H1 (cell line): ENCODE measurements at regions not wholly inside any gene's neighbourhood (a gene's known extent, or its start where the extent isn't known, plus 50 kb on each side); places are given as distances from the start of the nearest gene placed in this dataset.

Experiments
- POLR2A ChIP-seq, 2 experiments: IDR thresholded peaks; 1 replicate in 1 of 2; 2 replicates in 1 of 2; pipeline ENCODE4 v1.6.1; 2011; ENCODE audit warnings: low read depth in 2 of 2, low read length in 2 of 2, mild to moderate bottlenecking in 2 of 2; ENCODE audit errors: control extremely low read depth in 1 of 2
- ZNF274 ChIP-seq: IDR thresholded peaks from 2 replicates; pipeline ENCODE4 v1.7.0; 2012; ENCODE audit warnings: low read length, borderline replicate concordance; ENCODE audit errors: extremely low read depth
- TF ChIP-seq, protein P1 (sequence below), 3 experiments: IDR thresholded peaks; 1 replicate in 2 of 3; 2 replicates in 1 of 3; pipeline versions ENCODE4 v1.5.1 to v1.6.1; 2011; ENCODE audit warnings: low read length in 3 of 3, mild to moderate bottlenecking in 3 of 3, inconsistent platforms in 2 of 3, low read depth in 1 of 3, moderate library complexity in 1 of 3; ENCODE audit not compliant: insufficient read depth in 1 of 3; ENCODE audit errors: control extremely low read depth in 1 of 3

DNA sequence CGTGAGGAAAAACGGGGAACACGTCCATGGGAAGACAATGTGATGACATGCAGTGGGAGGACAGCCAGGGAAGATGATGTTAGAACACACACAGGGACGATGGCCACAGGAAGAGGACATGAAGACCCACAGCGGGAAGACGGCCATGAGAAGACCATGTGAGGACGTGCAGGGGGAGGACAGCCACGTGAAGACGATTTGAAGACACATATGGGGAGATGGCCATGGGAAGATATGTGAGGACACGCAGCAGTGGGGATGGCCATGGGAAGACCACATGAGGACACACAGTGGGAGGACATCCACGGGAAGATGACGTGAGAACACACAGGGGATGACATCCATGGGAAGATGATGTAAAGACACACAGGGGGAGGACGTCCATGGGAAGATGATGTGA, 83.8 kb downstream of the UQCRFS1 start:
- TF ChIP-seq ZNF274 (no peak), POLR2A (IDR thresholded peaks at IDR 0.05; ENCODE audit: control extremely low read depth in 1 of 2, low read depth in 2 of 2, low read length in 2 of 2) (no peak)
- TF ChIP-seq, protein P1, sequence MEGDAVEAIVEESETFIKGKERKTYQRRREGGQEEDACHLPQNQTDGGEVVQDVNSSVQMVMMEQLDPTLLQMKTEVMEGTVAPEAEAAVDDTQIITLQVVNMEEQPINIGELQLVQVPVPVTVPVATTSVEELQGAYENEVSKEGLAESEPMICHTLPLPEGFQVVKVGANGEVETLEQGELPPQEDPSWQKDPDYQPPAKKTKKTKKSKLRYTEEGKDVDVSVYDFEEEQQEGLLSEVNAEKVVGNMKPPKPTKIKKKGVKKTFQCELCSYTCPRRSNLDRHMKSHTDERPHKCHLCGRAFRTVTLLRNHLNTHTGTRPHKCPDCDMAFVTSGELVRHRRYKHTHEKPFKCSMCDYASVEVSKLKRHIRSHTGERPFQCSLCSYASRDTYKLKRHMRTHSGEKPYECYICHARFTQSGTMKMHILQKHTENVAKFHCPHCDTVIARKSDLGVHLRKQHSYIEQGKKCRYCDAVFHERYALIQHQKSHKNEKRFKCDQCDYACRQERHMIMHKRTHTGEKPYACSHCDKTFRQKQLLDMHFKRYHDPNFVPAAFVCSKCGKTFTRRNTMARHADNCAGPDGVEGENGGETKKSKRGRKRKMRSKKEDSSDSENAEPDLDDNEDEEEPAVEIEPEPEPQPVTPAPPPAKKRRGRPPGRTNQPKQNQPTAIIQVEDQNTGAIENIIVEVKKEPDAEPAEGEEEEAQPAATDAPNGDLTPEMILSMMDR (IDR thresholded peaks at IDR 0.05; ENCODE audit: control extremely low read depth in 1 of 3, insufficient read depth in 1 of 3, low read depth in 1 of 3, low read length in 3 of 3), result no peak
